Thyroid gland (tissue), 4 donors: ENCODE measurements at regions not wholly inside any gene's neighbourhood (a gene's known extent, or its start where the extent isn't known, plus 50 kb on each side); places are given as distances from the start of the nearest gene placed in this dataset.

Experiments used
- POLR2A ChIP-seq, 2 donors: fragments of 450-650 bp; IDR thresholded peaks; one replicate each; pipeline ENCODE4 v1.6.1; 2017; ENCODE audit warnings: antibody characterized with exemption in 2 of 2, mild to moderate bottlenecking in 2 of 2, moderate library complexity in 1 of 2
- TF ChIP-seq, protein P1 (sequence below), 6 experiments: fragments of 200-600 bp in 3 of 6; fragments of 450-650 bp in 3 of 6; sonication (generic) in 3 of 6; IDR thresholded peaks; one replicate each; pipeline ENCODE4 v1.5.1; 2016 to 2019; ENCODE audit warnings: antibody characterized with exemption in 6 of 6, mild to moderate bottlenecking in 2 of 6, inconsistent platforms in 1 of 6, moderate library complexity in 1 of 6

DNA sequence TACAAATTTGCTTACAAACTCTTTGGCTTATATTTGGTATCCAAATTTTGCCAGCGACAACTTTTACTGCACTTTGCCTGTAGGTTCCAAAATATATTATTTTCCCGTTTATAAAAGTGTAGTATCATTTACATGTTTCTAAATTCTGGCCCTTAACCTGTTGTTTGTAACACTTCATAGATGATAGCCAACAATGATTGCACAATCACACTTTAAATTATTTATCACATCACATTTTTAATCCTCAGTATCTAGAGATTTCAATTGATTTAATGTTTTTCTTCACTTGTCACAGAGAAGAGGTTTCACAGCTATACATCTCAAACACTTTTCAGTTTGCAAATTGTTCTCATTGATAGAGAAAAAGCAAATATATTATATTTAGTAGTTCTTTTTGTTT is 1151.2 kb upstream of the EYS start:
- TF ChIP-seq, protein P1, sequence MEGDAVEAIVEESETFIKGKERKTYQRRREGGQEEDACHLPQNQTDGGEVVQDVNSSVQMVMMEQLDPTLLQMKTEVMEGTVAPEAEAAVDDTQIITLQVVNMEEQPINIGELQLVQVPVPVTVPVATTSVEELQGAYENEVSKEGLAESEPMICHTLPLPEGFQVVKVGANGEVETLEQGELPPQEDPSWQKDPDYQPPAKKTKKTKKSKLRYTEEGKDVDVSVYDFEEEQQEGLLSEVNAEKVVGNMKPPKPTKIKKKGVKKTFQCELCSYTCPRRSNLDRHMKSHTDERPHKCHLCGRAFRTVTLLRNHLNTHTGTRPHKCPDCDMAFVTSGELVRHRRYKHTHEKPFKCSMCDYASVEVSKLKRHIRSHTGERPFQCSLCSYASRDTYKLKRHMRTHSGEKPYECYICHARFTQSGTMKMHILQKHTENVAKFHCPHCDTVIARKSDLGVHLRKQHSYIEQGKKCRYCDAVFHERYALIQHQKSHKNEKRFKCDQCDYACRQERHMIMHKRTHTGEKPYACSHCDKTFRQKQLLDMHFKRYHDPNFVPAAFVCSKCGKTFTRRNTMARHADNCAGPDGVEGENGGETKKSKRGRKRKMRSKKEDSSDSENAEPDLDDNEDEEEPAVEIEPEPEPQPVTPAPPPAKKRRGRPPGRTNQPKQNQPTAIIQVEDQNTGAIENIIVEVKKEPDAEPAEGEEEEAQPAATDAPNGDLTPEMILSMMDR (IDR thresholded peaks at IDR 0.05), result no peak
- TF ChIP-seq POLR2A (IDR thresholded peaks at IDR 0.05), result no peak
